ENCODE measurements at regions not wholly inside any gene's neighbourhood (a gene's known extent, or its start where the extent isn't known, plus 50 kb on each side); places are given as distances from the start of the nearest gene placed in this dataset.

DNA sequence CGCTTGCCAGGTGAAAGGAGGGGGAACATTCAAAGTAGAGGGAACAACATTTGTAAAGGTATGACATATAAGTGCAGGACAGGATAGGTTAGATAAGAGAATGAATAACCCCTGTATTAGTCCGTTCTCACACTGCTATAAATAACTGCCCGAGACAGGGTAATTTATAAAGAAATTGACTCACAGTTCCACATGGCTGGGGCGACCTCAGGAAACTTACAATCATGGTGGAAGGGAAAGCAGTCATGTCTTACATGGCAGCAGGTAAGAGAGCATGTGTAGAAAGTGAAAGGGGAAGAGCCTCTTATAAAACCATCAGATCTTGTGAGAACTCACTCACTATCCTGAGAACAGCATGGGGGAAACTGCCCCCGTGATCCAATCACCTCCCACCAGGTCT is 223.8 kb downstream of the SOX9 start:
- DNase-seq: no peak

DNA sequence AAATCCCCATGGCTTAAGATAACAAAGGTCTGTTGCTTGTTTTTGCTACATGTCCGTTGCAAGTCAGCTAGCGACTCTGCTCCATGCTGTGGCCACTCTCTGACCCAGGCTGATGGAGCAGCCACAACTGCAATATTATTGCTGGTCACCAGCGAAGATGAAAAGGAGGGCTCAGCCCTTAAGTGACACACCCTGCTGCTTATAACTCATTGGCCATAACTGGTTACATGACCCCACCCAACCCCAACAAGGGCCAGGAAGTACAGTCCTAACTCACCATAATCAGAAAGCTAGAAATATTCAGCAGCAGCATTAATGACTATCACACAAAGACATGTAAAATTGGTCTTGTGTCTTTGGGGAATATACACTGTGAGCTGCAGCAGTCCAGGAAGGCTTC is 224.3 kb downstream of the SOX9 start:
- no peak for DNase-seq

DNA sequence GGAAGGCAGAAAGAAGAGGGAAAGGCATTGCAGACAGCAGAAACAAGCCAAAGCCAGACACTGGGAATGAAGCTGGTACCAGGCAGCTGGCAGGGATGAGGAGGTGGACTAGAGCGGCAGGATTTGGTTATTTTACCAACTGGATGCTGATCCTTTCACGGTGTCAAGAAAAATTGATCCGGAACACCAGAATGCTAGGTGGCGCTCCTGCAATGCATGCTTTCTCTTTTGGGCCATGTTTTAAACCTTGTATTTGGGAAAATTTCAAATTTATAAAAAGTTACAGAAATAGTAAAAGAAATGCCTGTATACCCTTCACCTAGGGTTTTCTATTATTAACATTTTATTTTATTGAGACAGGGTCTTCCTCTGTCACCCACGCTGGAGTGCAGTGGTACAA is 224.7 kb downstream of the SOX9 start:
- no peak for DNase-seq

DNA sequence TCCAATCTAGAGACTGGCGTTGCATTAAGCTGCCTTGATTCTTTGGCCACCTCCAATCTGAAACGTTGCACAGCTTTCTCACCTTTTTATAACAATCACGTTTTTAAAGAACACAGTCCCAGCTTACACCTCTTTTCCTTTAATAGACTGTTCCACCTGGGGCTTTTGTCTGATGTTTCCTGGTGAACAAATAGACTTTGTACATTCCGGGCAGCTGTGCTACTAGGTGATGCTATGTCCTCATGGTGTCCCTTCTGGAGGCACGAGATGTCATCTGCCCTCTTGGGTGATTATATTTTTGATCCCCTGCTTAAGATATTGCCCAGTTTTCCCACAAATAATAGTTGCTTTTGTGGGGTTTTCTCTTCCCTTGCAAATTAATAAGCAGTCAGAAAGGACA is 225.5 kb downstream of the SOX9 start:
- no peak for DNase-seq

DNA sequence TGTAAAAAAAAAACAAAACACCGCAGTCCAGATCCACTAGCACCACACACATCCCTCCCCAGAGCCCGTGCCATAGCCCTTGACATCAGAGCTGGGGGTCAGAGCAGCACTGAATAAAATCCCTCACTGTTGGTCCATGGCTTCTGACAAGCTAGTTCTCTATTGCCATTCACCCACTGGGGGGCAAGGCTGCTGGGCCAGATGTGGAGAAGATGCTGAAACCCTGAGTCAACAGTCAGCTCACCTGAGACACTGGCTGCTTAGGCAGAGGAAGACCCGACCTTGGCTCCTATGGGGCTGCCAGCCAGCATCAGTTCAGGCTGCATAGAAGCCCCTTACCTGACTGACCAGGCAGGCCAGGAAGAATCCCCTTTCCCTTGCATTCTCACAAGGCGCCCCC is 228.2 kb downstream of the SOX9 start:
- DNase-seq: no peak

DNA sequence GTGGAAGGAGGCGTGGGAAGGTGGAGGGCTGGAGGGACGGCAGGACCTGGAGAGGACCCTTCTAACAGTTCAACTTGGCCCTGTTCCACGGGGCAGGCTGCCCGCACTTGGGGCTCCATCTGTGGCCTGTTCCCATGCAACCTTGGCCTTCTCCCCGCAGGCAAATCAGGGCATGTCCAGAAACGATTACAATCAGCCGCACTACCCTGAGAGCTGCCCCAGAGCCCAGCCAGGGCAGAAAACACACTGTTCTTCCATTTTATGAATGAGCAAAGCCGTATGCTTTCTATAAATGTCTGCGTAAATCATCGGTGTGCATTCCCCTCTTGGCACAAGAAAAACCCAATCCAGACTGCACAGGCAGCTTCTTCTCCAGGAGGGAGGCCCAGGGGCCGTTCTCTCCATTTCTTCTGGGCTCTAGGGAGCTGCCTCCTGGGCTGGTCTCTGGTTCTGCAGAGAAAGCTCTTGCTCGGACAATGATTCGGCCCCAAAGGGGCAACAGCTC is 228.7 kb downstream of the SOX9 start:
- no peak for DNase-seq

DNA sequence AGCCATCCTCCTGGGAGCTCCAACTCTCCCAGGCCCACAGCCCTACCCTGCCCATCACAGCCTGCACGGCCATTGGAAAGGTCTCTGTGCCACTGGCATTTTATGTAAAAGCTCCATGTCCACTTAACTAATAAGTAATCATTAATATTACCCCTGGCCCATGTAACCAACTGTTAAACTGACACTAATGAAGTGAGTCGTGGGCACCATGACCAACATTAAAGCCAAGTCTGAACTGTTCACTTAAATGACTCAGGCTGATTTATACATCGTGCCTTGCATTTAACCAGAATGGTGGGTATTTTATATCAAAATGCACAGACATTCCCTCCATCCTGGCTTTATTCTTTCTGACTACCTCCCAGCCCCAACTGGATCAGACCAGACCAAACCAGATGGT is 229.3 kb downstream of the SOX9 start:
- no peak for DNase-seq

DNA sequence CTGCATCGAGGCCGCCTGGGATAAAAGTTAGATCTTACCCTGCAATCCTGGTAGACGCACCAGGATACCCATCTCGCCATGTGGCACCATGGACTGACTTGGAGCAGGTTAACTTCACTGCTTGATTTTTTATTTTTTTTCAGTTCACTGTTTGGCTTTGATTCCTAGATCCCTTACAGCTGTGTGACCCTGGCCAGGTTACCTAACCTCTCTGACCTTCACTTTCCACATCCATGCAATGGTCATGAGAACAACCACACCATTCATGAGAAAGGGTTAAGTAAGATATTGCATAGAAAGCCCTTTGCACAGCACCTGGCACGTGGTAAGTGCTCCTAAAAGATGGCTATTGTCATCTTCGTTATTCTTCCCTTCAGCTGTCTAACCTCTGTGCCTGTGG is 230.5 kb downstream of the SOX9 start:
- no peak for DNase-seq

DNA sequence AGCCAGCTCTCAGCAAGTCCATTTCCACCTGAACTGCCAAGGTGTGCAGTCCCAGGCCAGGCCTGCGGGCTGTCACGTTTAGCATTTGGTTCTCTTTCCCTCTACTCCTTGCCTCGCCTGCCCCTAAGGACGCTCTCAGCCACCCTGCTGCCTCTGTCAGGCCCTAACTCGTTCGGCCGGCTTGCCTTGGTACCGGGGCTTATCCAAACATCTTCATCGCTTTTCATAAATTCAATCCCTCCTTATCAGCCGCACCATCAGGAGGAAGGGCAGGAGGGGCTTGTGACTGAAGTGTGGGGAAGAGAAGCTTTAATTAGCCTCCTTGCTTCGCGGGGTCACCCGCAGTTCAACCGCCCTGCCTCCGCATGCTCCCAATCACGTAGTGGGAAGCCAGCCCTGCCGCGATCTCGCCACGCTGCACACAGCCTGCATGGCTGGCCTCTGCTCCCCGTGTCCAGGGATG is 231.1 kb downstream of the SOX9 start:
- DNase-seq: no peak

DNA sequence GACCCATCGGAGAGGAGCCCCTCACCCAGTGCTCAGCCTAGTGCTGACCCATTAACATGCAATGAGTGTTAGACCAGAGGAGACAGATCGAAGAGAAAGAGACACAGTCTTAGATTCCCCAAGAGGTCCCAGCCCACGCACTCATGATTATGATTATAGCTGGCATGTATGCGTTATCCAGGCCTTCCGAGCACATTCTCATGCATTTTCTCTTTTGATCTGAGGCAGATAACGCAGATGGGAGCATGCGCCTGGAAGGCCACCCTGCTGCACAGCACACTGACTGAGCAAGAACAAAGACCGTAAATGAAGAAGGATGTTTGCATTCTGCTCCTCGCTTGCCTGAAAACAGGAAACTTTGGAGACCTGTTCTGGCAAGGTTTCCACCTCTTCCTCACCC is 232.7 kb downstream of the SOX9 start:
- no peak for DNase-seq

DNA sequence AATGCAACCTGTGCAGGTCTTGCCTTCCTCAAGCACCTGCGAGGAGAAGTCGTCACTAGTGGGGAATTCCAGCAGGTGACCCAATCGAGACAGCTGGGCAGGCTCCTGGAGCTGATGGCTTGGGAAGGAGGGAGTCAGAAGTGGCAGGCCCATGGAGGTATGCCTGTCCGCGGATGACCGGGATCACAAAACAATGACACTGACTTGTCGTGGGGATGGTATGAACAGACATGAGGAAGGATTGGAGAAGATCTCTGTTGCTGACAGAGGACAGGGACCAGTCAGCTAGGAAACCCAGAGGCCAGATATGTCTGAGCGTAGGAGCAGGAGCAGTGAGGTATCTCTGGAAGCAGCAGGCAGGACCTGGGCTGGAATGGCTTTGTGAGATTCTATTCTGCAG is 233.3 kb downstream of the SOX9 start:
- no peak for DNase-seq

DNA sequence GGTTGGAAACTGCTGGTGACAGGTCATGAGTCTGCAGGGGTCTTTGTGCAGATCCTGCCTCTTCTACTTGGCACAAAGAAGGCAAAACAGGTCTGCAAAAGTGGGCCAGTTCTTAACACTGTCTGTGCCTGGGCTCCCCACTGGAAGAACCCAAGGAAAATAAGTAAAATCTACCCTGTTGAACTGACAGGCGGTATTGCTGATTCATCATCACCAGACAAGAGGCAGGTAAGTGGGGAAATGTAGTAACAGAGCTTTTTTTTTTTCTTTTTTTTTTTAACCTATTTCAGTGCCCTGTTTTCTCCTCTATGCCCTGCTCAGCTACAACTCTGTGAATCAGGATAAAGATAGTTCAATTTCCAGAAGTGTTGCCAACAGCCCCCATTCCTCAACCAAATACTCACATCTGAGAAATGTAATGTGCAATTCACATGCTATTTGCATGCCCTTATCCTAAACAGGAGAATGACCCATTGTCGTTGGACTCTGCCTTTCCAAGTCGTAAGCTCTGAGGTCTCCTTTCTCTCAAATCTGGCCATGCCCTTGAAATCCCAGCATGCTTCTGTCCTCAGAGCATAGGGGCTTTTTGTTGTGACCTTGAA is 237.0 kb downstream of the SOX9 start:
- DNase-seq: no peak

DNA sequence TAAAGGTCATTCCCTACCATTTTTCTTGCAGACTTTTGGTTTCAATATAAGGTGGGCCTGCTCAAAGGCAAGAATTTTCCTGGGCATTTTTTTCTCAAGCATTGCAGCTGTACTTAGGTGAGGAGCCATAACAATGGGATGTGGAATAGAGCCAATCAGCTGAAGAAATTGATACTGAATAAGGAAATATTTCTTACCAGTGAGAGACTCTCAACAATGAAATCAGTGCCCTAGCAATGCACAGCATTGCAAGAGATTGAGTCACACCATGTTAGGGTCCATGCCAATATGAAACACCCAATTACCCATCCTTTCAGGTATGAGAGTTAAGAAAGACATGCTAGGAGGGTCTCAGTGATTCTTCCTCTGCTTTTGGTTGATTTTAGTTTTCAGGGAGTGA is 237.6 kb downstream of the SOX9 start:
- no peak for DNase-seq

DNA sequence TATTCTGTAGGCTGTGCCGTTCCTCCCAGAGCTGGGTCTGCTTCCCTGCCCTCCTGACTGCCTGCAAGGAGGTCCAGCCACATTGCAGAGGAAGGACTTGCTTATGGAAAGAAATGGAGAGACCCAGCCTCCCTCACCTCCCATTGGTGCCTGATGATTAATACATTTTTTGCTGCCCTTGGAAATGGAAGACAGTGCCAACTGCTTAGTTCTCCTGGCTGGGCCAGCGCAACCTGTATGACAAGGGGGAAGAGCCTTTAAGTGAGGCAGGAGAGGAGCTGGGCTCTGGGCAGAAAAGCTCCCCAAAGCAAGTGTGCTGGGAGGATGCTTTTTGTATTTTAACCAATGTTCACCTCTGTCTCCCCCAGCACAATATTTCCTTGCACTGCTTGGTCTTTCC is 238.5 kb downstream of the SOX9 start:
- DNase-seq: no peak

DNA sequence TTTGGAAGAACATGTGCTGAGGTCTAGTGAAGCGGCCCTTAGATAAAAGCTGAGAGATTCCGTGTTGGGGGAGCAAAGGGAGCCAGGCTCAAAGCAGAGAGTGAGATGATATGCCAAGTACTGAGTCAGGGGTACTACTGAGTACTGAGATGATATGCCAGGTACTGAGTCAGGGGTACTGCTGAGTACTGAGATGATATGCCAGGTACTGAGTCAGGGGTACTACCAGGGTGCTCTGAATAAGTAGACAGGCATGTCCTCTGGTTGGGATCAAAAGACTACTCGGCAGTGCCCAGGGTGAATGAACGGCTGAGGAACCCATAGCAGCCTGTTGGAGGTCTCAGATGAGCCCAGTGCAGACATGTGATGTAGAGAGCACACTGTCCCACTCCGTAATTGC is 239.0 kb downstream of the SOX9 start:
- no peak for DNase-seq

DNA sequence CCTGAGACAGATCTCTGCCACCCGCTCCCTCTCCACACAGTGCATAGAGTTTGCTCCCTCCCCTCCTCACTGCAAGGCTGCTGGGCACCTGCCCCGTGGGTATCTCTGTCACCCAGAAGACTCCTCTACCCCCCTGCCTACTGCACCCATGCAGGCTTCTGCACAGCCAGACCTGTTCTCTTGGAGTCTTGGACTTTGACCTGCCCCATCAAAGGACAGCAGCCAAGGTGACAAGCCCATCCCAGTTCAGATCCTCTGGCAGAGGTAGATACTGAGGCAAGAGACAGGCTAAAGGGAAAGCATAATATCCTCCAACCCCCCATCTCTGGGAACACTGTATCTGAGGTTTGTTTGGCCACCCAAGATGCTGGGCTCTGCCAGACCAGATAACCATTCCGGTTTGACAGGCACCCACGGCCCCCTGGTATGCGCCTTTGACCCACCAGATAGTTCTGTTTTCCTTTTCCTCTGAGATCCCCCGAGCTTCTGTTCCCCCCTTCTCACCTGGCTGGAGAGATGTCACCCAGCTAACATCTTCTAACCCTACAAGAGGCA is 239.6 kb downstream of the SOX9 start:
- DNase-seq: no peak

DNA sequence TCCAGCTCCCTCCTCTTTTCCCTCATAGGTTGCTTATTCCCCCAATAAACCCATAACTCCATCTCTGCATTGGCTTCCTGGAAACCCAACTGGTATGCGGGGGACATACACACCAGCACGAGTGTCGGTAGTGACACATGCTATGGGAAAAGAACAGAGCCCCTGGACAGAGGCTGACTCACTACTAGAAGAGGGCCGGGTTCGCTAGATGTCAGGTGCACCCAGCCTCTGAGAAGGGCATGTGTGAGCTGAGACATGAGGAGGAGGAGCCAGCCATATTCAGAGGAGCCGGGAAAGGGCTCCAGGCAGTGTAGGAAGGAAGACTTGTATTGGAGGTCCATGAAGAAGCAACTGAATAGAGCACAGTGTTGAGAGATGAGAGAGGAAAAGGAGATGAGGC is 241.1 kb downstream of the SOX9 start:
- DNase-seq: no peak

DNA sequence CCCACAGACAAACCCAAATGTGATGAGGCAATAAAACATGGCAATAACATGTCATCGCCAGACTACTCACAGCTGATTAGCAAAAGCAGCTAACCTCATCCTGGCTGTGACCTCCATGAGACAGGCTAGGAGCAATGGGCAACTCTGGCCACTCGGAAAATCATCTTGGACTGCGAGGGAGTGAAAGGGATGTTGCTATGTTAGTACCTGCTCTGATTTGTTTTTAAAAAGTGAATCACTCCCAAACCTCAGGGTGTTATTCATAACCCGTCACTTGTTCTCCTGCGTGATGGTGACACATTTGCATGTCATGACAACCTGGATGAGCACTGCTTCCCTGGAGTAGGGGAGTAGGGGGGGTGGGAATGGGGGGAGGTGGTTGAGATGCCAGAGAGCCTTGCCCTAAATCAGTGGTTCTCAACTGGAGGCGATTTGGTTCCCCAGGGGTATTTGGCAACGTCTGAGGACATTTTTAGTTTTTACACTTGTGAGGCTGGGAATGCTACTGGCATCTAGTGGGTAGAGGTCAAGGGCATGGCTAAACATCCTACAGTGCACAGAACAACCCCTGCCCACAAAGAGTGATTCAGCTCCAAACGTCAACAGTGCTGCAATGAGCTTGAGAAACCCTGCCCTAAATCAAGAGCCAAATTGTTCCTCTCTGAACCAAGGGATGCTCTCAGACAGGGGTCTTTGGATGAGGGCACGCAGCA is 241.7 kb downstream of the SOX9 start:
- no peak for DNase-seq

DNA sequence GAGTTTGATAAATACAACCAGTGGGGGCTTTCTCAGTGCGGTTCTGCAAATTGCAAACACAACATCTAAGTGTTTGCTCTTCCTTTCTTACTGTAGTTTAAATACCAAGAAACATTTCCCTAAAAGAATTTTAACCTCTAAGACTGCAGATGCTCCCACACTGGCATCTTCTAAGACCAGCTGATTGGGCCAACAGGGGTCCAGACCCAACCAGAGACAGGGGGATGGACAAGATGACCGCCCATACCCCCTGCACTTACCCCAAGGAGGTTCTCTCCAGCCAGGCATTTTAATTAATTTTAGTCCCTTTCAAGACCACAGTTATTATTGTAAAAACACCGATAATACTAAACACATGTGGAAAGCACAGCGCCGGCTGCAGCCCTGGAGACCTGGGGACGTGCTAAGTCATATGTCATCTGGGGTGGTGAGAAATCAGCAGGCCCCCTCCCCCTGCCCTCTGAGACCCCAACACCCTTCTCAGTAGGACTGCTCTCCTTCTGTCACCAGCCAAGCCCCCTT is 242.3 kb downstream of the SOX9 start:
- DNase-seq: no peak

DNA sequence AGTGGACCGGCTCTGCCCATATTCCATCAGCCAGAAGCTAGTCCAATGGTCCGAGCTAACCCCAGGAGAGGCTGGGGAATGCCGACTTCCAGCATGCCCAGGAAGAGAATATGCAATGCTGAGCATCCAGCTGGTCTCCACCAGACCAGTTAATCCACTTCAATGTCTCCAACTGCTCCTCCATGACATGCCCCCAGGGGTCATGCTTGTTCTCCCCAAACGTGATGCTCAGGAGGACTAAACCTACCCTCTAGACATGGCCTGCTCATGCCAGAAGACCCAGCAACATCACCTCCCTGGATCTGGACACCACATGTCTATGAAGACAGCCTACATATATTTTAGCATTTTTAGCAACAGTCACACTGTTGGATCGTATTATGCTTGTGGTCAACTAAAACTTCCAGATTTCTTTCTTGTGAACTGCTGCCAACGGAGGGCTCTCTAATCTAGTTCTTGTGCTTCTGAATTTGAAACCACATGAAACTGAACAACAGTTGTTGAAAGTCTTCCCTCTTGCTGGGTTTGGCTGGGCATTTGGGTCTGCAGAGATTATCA is 245.1 kb downstream of the SOX9 start:
- no peak for DNase-seq

DNA sequence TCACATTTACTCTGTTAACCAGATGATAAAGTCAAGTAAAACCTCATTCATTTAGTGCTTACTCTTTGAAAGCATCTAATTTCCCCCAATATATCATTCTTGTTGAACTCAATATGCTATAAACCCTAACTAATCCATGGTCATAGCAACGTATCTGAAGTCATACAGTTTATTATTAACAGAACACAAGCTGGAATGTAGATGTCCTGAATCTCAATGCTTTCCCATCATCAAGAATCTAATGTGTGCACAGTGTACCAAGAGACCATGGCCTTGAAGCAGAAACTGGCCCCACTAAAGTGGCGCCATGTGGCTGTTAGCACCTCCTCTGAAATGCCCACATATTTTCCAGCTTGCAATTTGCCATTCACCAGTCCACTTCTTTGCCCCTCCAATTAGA is 245.8 kb downstream of the SOX9 start:
- DNase-seq: no peak

DNA sequence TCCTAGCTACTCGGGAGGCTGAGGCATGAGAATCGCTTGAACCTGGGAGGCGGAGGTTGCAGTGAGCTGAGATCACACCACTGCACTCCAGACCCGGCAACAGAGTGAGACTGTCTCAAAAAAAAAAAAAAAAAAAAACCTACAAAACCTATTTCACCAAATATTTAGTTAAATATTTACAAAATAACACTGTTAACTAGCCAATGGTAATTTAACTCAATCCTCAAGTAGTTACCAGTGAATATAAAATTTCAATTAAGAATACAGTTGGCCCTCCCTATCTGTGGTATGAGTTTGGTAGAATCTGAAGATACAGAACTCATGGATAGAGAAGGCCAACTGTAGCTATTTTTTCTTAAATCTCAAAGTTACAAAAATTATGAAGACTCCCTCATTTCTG is 247.4 kb downstream of the SOX9 start:
- no peak for DNase-seq

DNA sequence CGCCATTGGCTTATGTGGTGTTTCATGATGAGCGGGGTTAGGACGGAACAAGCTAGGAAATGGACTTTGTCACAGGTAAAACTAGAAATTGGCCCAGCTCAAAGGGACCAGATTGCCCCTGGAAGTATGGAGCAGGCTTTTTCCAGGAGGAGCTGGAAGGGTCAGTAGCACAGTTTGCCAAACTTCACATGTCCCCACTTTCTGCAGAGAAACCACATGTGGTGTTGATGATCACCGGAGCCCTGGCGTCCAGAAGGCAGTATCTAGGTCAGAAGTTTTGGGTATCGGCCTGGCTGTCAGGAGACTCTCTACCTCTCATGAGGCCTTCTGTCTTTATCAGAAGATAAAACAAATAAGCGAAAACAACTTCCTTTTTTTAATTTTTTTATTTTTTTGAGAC is 248.5 kb downstream of the SOX9 start:
- no peak for DNase-seq

DNA sequence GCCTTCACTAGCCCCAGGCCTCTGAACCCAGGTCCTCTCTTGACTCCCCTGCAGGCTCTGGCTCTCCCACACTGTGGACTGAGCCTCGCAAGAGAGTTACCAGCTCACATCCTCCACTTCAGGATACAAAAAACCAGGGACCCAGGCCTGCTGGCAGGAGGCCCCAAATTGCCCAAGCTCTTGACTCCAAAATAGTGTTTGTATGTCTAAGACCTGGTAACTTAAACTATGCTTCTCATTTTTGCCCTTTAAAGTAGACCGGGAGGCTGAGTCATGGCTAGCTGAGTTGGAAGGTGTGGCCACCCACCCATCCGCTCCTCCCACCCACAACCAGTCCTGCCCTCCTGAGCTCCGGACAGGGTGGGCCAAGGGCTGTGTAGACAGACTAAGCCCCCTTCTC is 250.0 kb downstream of the SOX9 start:
- DNase-seq: no peak

Measured in hindlimb muscle (tissue), 1 donor.